H9 (cell line): ENCODE measurements at regions not wholly inside any gene's neighbourhood (a gene's known extent, or its start where the extent isn't known, plus 50 kb on each side); places are given as distances from the start of the nearest gene placed in this dataset.

Experiments used
- DNase-seq: peaks from one replicate; pipeline ENCODE4 v3.0.0-alpha.2; 2017
- H2AFZ ChIP-seq: one replicate; pipeline ENCODE4 v1.6.1; 2013; ENCODE audit warnings: mild to moderate bottlenecking, low read length, control low read depth, moderate library complexity
- H2AK5ac ChIP-seq: 2 replicates; pipeline ENCODE4 v1.6.1; 2013; ENCODE audit warnings: low read length, control low read depth, mixed read lengths; ENCODE audit not compliant: insufficient read length
- H2BK120ac ChIP-seq: one replicate; pipeline ENCODE4 v1.6.1; 2013; ENCODE audit warnings: low read depth, mild to moderate bottlenecking, low read length, control low read depth, inconsistent platforms; ENCODE audit not compliant: poor library complexity, severe bottlenecking
- H2BK12ac ChIP-seq: 2 replicates; pipeline ENCODE4 v1.6.1; 2013; ENCODE audit warnings: low read length, control low read depth, mixed read lengths, low read depth; ENCODE audit not compliant: insufficient read length
- H2BK15ac ChIP-seq: 2 replicates; pipeline ENCODE4 v1.6.1; 2013; ENCODE audit warnings: low read depth, low read length, control low read depth
- H2BK20ac ChIP-seq: one replicate; pipeline ENCODE4 v1.6.1; 2013; ENCODE audit warnings: low read depth, mild to moderate bottlenecking, low read length, control low read depth, inconsistent platforms; ENCODE audit not compliant: poor library complexity, severe bottlenecking
- H2BK5ac ChIP-seq: 2 replicates; pipeline ENCODE4 v1.6.1; 2013; ENCODE audit warnings: low read length, control low read depth, mixed read lengths; ENCODE audit not compliant: insufficient read length
- H3K14ac ChIP-seq: 2 replicates; pipeline ENCODE4 v1.6.1; 2013; ENCODE audit warnings: low read length, control low read depth; ENCODE audit not compliant: insufficient read depth
- H3K18ac ChIP-seq: 2 replicates; pipeline ENCODE4 v1.6.1; 2013; ENCODE audit warnings: low read depth, mild to moderate bottlenecking, mixed read lengths, low read length, control low read depth; ENCODE audit not compliant: insufficient read length
- H3K23ac ChIP-seq: 2 replicates; pipeline ENCODE4 v1.6.1; 2013; ENCODE audit warnings: low read length, control low read depth, mixed read lengths, low read depth; ENCODE audit not compliant: insufficient read length
- H3K23me2 ChIP-seq: 2 replicates; pipeline ENCODE4 v1.6.1; 2013; ENCODE audit warnings: low read depth, mild to moderate bottlenecking, mixed read lengths, low read length, control low read depth; ENCODE audit not compliant: insufficient read length, poor library complexity, severe bottlenecking
- H3K27ac ChIP-seq: 2 replicates; pipeline ENCODE4 v1.5.1; 2013; ENCODE audit warnings: low read length, control low read depth, mixed read lengths, low read depth; ENCODE audit not compliant: insufficient read length
- H3K27me3 ChIP-seq: 2 replicates; pipeline ENCODE4 v1.6.1; 2013; ENCODE audit warnings: low read length, control low read depth, inconsistent platforms; ENCODE audit not compliant: insufficient read depth
- H3K4ac ChIP-seq: 2 replicates; pipeline ENCODE4 v1.6.1; 2013; ENCODE audit warnings: low read depth, mild to moderate bottlenecking, control low read depth, inconsistent platforms, low read length, moderate library complexity
- H3K4me1 ChIP-seq: 2 replicates; pipeline ENCODE4 v1.6.1; 2013; ENCODE audit warnings: low read length, control low read depth, inconsistent platforms; ENCODE audit not compliant: insufficient read depth
- H3K4me2 ChIP-seq: 2 replicates; pipeline ENCODE4 v1.6.1; 2013; ENCODE audit warnings: low read length, control low read depth, mixed read lengths; ENCODE audit not compliant: insufficient read length, insufficient read depth
- H3K56ac ChIP-seq: 2 replicates; pipeline ENCODE4 v1.6.1; 2013; ENCODE audit warnings: low read depth, mild to moderate bottlenecking, mixed read lengths, low read length, control low read depth; ENCODE audit not compliant: insufficient read length
- H3K79me1 ChIP-seq: 2 replicates; pipeline ENCODE4 v1.6.1; 2013; ENCODE audit warnings: low read depth, mild to moderate bottlenecking, moderate library complexity, low read length, control low read depth, inconsistent platforms; ENCODE audit not compliant: insufficient read depth, poor library complexity, severe bottlenecking
- H3K79me2 ChIP-seq: 2 replicates; pipeline ENCODE4 v1.6.1; 2013; ENCODE audit warnings: low read length, control low read depth, inconsistent platforms; ENCODE audit not compliant: insufficient read depth
- H3K9ac ChIP-seq: 2 replicates; pipeline ENCODE4 v1.6.1; 2013; ENCODE audit warnings: low read length, control low read depth, mixed read lengths; ENCODE audit not compliant: insufficient read length; ENCODE audit errors: extremely low read depth
- H3K9me3 ChIP-seq: one replicate; pipeline ENCODE4 v1.6.1; 2013; ENCODE audit warnings: low read depth, low read length, inconsistent platforms; ENCODE audit not compliant: control insufficient read depth
- H3T11ph ChIP-seq: one replicate; pipeline ENCODE4 v1.6.1; 2013; ENCODE audit warnings: mild to moderate bottlenecking, low read length, control low read depth, inconsistent platforms
- H4K20me1 ChIP-seq: one replicate; pipeline ENCODE4 v1.6.1; 2013; ENCODE audit not compliant: control insufficient read depth, insufficient read length, insufficient read depth
- H4K5ac ChIP-seq: 2 replicates; pipeline ENCODE4 v1.6.1; 2013; ENCODE audit warnings: low read depth, mild to moderate bottlenecking, mixed read lengths, low read length, control low read depth; ENCODE audit not compliant: insufficient read length
- H4K8ac ChIP-seq: replicated peaks from 2 replicates; pipeline ENCODE4 v1.6.1; 2013; ENCODE audit warnings: low read length, control low read depth, mixed read lengths, low read depth; ENCODE audit not compliant: insufficient read length
- H4K91ac ChIP-seq: 2 replicates; pipeline ENCODE4 v1.6.1; 2013; ENCODE audit warnings: low read depth, mild to moderate bottlenecking, moderate library complexity, mixed read lengths, low read length, control low read depth; ENCODE audit not compliant: insufficient read length
- H3K27ac Mint-ChIP-seq, 3 experiments: 2 replicates in 2 of 3; 3 replicates in 1 of 3; pipeline ENCODE4 v1.8.0; 2020 to 2021; ENCODE audit warnings: mixed read lengths in 3 of 3, mild to moderate bottlenecking in 1 of 3, moderate library complexity in 1 of 3
- H3K27me3 Mint-ChIP-seq: 2 replicates; pipeline ENCODE4 v1.8.0; 2021; ENCODE audit warnings: low read depth, mild to moderate bottlenecking, moderate library complexity, mixed read lengths
- H3K36me3 Mint-ChIP-seq, 3 experiments: 2 replicates in 2 of 3; 3 replicates in 1 of 3; pipeline ENCODE4 v1.8.0; 2020 to 2021; ENCODE audit warnings: low read depth in 3 of 3, mixed read lengths in 3 of 3; ENCODE audit not compliant: insufficient read depth in 1 of 3
- H3K4me1 Mint-ChIP-seq, 2 experiments: 2 replicates each; pipeline ENCODE4 v1.8.0; 2020; ENCODE audit warnings: mixed read lengths in 2 of 2
- H3K4me3 Mint-ChIP-seq, 2 experiments: 2 replicates in 1 of 2; 3 replicates in 1 of 2; pipeline ENCODE4 v1.8.0; 2020 to 2021; ENCODE audit warnings: mild to moderate bottlenecking in 2 of 2, mixed read lengths in 2 of 2, moderate library complexity in 1 of 2
- H3K9me3 Mint-ChIP-seq, 2 experiments: 2 replicates in 1 of 2; 3 replicates in 1 of 2; pipeline ENCODE4 v1.8.0; 2020; ENCODE audit warnings: mild to moderate bottlenecking in 2 of 2, mixed read lengths in 2 of 2, moderate library complexity in 1 of 2
- CTCF ChIP-seq: fragments of 200-600 bp; sonication (generic); conservative IDR thresholded peaks from 3 replicates; pipeline ENCODE4 v1.8.0; 2021; ENCODE audit warnings: antibody characterized with exemption, mild to moderate bottlenecking
- WGBS: extraction: QIAGEN DNeasy Blood & Tissue Kit; methylation state at CpG from one replicate; pipeline ENCODE4 v1.1.7; 2013; ENCODE audit warnings: missing lambda C conversion rate, low lambda C conversion rate, mixed read lengths; ENCODE audit not compliant: insufficient read length; ENCODE audit errors: extremely low coverage; 5-methylcytosine and 5-hydroxymethylcytosine counted together

DNA sequence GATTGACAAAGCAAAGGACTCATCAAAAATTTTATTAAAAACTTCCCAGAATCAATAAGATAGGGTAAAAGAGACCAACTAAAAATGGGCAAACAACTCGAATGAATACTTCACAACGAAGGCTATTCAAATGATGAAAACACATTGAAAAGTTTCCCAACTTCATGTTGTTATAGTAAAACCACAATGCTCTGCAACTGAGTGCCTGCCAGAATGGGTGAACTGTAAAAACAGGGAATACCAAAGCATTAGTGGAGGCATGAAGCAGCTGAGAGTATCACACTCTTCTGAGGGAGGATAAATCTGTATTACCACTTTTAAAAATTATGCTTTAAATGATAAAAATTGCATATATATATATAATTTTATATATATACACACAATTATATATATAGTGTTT is 1214.7 kb downstream of the SORCS3 start:
- H4K91ac ChIP-seq, result no peak overlapping the region
- H4K8ac ChIP-seq, result no peak overlapping the region
- Mint-ChIP-seq H3K4me3 (no peak overlapping the region), H3K4me1 (no peaks in the 10 kb centered on the region), H3K36me3 (no peaks in the 10 kb centered on the region; a peak in 2 of 7 replicates), H3K27ac (no peak overlapping the region), H3K27me3 (no peaks in the 10 kb centered on the region), H3K9me3 (peaks cover 3 to 4% of the 10 kb centered on the region in 2 experiments; a peak in 3 of 5 replicates)
- no peaks in the 10 kb centered on the region for H3K27me3 ChIP-seq
- no peaks in the 10 kb centered on the region for H3K9me3 ChIP-seq
- no peak overlapping the region for H3K18ac ChIP-seq
- H3K23ac ChIP-seq, result no peak overlapping the region
- no peak overlapping the region for H2BK5ac ChIP-seq
- no peak overlapping the region for H3K4me2 ChIP-seq
- no peaks in the 10 kb centered on the region for H3K79me2 ChIP-seq
- no peak overlapping the region for H2BK120ac ChIP-seq
- no peaks in the 10 kb centered on the region for H4K20me1 ChIP-seq
- no CpG with 5 or more reads among the region's 2 CpGs for WGBS
- DNase-seq, result no peak
- no peak for TF ChIP-seq CTCF
- no peak overlapping the region for H3K27ac ChIP-seq
- no peak overlapping the region for H3T11ph ChIP-seq
- no peak overlapping the region for H2BK12ac ChIP-seq
- no peak overlapping the region for H2BK20ac ChIP-seq
- H2AFZ ChIP-seq, result no peak overlapping the region
- H2BK15ac ChIP-seq, result no peak overlapping the region
- no peak overlapping the region for H4K5ac ChIP-seq
- H3K79me1 ChIP-seq, result no peaks in the 10 kb centered on the region
- no peaks in the 10 kb centered on the region for H3K4me1 ChIP-seq
- H3K14ac ChIP-seq, result no peak overlapping the region
- H2AK5ac ChIP-seq, result no peak overlapping the region
- no peak overlapping the region for H3K9ac ChIP-seq
- no peaks in the 10 kb centered on the region for H3K23me2 ChIP-seq
- H3K56ac ChIP-seq, result no peak overlapping the region
- no peak overlapping the region for H3K4ac ChIP-seq
